ENCODE measurements at regions not wholly inside any gene's neighbourhood (a gene's known extent, or its start where the extent isn't known, plus 50 kb on each side); places are given as distances from the start of the nearest gene placed in this dataset.
"Not testable (repeated sequence)": the region's sequence is repeated elsewhere in the genome, so short reads cannot be mapped to it uniquely, and the experiment has no call there.

DNA sequence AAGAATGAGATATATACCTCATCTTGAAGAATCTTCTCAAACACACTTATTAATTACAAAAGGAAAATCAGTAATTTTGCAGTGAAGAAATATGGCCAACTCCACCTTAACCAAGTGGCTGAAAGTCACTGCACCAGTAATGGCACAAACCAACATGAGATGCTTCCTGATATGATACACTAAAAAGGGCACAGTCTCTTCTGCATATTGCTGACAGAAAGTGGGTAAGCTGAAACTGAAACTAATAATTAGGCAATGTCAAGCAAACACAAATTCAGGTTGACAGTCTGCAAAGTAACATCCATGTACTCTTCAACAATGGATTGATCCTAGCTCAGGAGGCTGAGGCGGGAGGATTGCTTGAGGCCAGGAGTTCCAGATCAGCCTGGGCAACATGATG lies 56.1 kb downstream of the ZNF22 start:
- not testable (repeated sequence) for H3K27ac ChIP-seq; H3K4me1 ChIP-seq (ENCODE audit: control insufficient read depth in 1 of 2, low read depth in 2 of 2); ATAC-seq (ENCODE audit: insufficient number of reproducible peaks, low FRiP score, low read depth); H3K4me3 ChIP-seq; DNase-seq (ENCODE audit: low spot score); H3K27me3 ChIP-seq (replicated peaks; ENCODE audit: insufficient read depth); H3K9me3 ChIP-seq; H3K36me3 ChIP-seq

GRCh38 chr10:45058580-45058979 lies 57.9 kb downstream of the ZNF22 start:
- TF ChIP-seq, protein P1, sequence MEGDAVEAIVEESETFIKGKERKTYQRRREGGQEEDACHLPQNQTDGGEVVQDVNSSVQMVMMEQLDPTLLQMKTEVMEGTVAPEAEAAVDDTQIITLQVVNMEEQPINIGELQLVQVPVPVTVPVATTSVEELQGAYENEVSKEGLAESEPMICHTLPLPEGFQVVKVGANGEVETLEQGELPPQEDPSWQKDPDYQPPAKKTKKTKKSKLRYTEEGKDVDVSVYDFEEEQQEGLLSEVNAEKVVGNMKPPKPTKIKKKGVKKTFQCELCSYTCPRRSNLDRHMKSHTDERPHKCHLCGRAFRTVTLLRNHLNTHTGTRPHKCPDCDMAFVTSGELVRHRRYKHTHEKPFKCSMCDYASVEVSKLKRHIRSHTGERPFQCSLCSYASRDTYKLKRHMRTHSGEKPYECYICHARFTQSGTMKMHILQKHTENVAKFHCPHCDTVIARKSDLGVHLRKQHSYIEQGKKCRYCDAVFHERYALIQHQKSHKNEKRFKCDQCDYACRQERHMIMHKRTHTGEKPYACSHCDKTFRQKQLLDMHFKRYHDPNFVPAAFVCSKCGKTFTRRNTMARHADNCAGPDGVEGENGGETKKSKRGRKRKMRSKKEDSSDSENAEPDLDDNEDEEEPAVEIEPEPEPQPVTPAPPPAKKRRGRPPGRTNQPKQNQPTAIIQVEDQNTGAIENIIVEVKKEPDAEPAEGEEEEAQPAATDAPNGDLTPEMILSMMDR (IDR thresholded peaks at IDR 0.05): no peak
- no peak for ATAC-seq (ENCODE audit: insufficient number of reproducible peaks, low FRiP score, low read depth)
- no peak overlapping the region for H3K27ac ChIP-seq
- no peaks in the 10 kb centered on the region for H3K36me3 ChIP-seq
- H3K27me3 ChIP-seq (replicated peaks; ENCODE audit: insufficient read depth): no peaks in the 10 kb centered on the region
- no peak for DNase-seq (ENCODE audit: low spot score)
- peaks cover 0 to 10% of the 10 kb centered on the region in 2 donors for H3K4me1 ChIP-seq (ENCODE audit: control insufficient read depth in 1 of 2, low read depth in 2 of 2)
- no peaks in the 10 kb centered on the region for H3K9me3 ChIP-seq
- H3K4me3 ChIP-seq: no peak overlapping the region

GRCh38 chr10:45058992-45059561 lies 58.4 kb downstream of the ZNF22 start:
- ATAC-seq (ENCODE audit: insufficient number of reproducible peaks, low FRiP score, low read depth) (no peak), DNase-seq (ENCODE audit: low spot score) (no peak)
- TF ChIP-seq, protein P1 (IDR thresholded peaks at IDR 0.05): no peak
- Histone ChIP-seq H3K9me3 (no peaks in the 10 kb centered on the region), H3K4me1 (ENCODE audit: control insufficient read depth in 1 of 2, low read depth in 2 of 2) (peaks cover 0 to 10% of the 10 kb centered on the region in 2 donors), H3K27me3 (replicated peaks; ENCODE audit: insufficient read depth) (no peaks in the 10 kb centered on the region), H3K4me3 (no peak overlapping the region), H3K36me3 (no peaks in the 10 kb centered on the region), H3K27ac (no peak overlapping the region)

GRCh38 chr10:45059632-45060031 lies 58.9 kb downstream of the ZNF22 start:
- ATAC-seq (ENCODE audit: insufficient number of reproducible peaks, low FRiP score, low read depth) (no peak), DNase-seq (ENCODE audit: low spot score) (no peak)
- Histone ChIP-seq H3K27ac (no peak overlapping the region), H3K9me3 (no peaks in the 10 kb centered on the region), H3K4me1 (ENCODE audit: control insufficient read depth in 1 of 2, low read depth in 2 of 2) (peaks cover 0 to 10% of the 10 kb centered on the region in 2 donors), H3K36me3 (no peaks in the 10 kb centered on the region), H3K27me3 (replicated peaks; ENCODE audit: insufficient read depth) (no peaks in the 10 kb centered on the region), H3K4me3 (no peak overlapping the region)
- TF ChIP-seq, protein P1 (IDR thresholded peaks at IDR 0.05): no peak

- H3K4me3 ChIP-seq: no peak overlapping the region
- TF ChIP-seq, protein P1 (IDR thresholded peaks at IDR 0.05): no peak
- peaks cover 0 to 10% of the 10 kb centered on the region in 2 donors for H3K4me1 ChIP-seq (ENCODE audit: control insufficient read depth in 1 of 2, low read depth in 2 of 2)
- H3K9me3 ChIP-seq: no peaks in the 10 kb centered on the region
- no peaks in the 10 kb centered on the region for H3K27me3 ChIP-seq (replicated peaks; ENCODE audit: insufficient read depth)
- no peak for ATAC-seq (ENCODE audit: insufficient number of reproducible peaks, low FRiP score, low read depth)
- no peak for DNase-seq (ENCODE audit: low spot score)
- no peaks in the 10 kb centered on the region for H3K36me3 ChIP-seq
- H3K27ac ChIP-seq: no peak overlapping the region
These were observed 61.3 kb downstream of the ZNF22 start for GRCh38 chr10:45061982-45062381.
